Gastrocnemius medialis (tissue), 4 donors: ENCODE measurements at regions not wholly inside any gene's neighbourhood (a gene's known extent, or its start where the extent isn't known, plus 50 kb on each side); places are given as distances from the start of the nearest gene placed in this dataset.

Source experiments
- ATAC-seq, 2 donors: fragments of 150-250 bp; one replicate each; pipeline ENCODE4 v1.9.1; 2016
- DNase-seq, 2 donors: peaks; one replicate each; pipeline ENCODE4 v3.0.0-alpha.2; 2019
- H3K27ac ChIP-seq, 4 donors: fragments of 200-600 bp; sonication (generic); 1 replicate in 1 of 4; 2 replicates in 3 of 4; pipeline ENCODE4 v1.5.1; 2016 to 2018; ENCODE audit warnings: mild to moderate bottlenecking in 2 of 4, moderate library complexity in 1 of 4
- H3K27me3 ChIP-seq, 3 donors: fragments of 200-600 bp; sonication (generic) in 2 of 3; 1 replicate in 1 of 3; 2 replicates in 2 of 3; pipeline versions ENCODE4 v1.5.1 to v1.6.0; 2016 to 2019; ENCODE audit warnings: mild to moderate bottlenecking in 1 of 3, moderate library complexity in 1 of 3
- H3K36me3 ChIP-seq, 2 donors: fragments of 200-600 bp; sonication (generic) in 1 of 2; one replicate each; pipeline ENCODE4 v1.5.1; 2017 to 2018
- H3K4me1 ChIP-seq, 2 donors: fragments of 200-600 bp; sonication (generic) in 1 of 2; one replicate each; pipeline ENCODE4 v1.5.1; 2016 to 2017; ENCODE audit warnings: mild to moderate bottlenecking in 2 of 2
- H3K4me3 ChIP-seq, 4 donors: fragments of 200-600 bp; sonication (generic) in 3 of 4; 1 replicate in 1 of 4; 2 replicates in 3 of 4; pipeline ENCODE4 v1.5.1; 2016 to 2019; ENCODE audit warnings: mild to moderate bottlenecking in 2 of 4
- H3K9me3 ChIP-seq, 3 donors: fragments of 200-600 bp; sonication (generic) in 2 of 3; 1 replicate in 1 of 3; 2 replicates in 2 of 3; pipeline ENCODE4 v1.5.1; 2016 to 2019
- POLR2A ChIP-seq, 2 donors: fragments of 450-650 bp; IDR thresholded peaks; one replicate each; pipeline ENCODE4 v1.6.1; 2017; ENCODE audit warnings: antibody characterized with exemption in 2 of 2, mild to moderate bottlenecking in 2 of 2, moderate library complexity in 2 of 2
- in situ Hi-C, 4 donors: fragments of 200-750 bp; cut with MboI; loops; one replicate each; pipeline versions ENCODE4 v1.15.0 to v1.8.0; 2017; ENCODE audit warnings: low sequenced_read_pairs in 4 of 4
- intact Hi-C: fragments of 100-400 bp; cut with DNase I; formaldehyde crosslinking; loops from one replicate; pipeline ENCODE4 v1.15.1; 2023; ENCODE audit warnings: low total_unique reads
- TF ChIP-seq, protein P1 (sequence below), 5 experiments: fragments of 450-650 bp in 3 of 5; fragments of 200-600 bp in 2 of 5; sonication (generic) in 2 of 5; IDR thresholded peaks in 4 of 5; conservative IDR thresholded peaks in 1 of 5; 1 replicate in 4 of 5; 2 replicates in 1 of 5; pipeline ENCODE4 v1.5.1; 2016 to 2019; ENCODE audit warnings: antibody characterized with exemption in 5 of 5, mild to moderate bottlenecking in 3 of 5, moderate library complexity in 3 of 5

GRCh38 chr22:22997988-22998387 lies 72.3 kb upstream of the GNAZ start:
- no peak overlapping the region for H3K4me3 ChIP-seq
- TF ChIP-seq, protein P1, sequence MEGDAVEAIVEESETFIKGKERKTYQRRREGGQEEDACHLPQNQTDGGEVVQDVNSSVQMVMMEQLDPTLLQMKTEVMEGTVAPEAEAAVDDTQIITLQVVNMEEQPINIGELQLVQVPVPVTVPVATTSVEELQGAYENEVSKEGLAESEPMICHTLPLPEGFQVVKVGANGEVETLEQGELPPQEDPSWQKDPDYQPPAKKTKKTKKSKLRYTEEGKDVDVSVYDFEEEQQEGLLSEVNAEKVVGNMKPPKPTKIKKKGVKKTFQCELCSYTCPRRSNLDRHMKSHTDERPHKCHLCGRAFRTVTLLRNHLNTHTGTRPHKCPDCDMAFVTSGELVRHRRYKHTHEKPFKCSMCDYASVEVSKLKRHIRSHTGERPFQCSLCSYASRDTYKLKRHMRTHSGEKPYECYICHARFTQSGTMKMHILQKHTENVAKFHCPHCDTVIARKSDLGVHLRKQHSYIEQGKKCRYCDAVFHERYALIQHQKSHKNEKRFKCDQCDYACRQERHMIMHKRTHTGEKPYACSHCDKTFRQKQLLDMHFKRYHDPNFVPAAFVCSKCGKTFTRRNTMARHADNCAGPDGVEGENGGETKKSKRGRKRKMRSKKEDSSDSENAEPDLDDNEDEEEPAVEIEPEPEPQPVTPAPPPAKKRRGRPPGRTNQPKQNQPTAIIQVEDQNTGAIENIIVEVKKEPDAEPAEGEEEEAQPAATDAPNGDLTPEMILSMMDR (IDR thresholded peaks at IDR 0.05 in 4 of 5, conservative IDR thresholded peaks at IDR 0.05 in 1 of 5) = no peak
- peaks cover 0 to 7% (median 0%) of the 10 kb centered on the region in 3 donors for H3K9me3 ChIP-seq
- H3K4me1 ChIP-seq = no peaks in the 10 kb centered on the region
- DNase-seq = no peak
- H3K36me3 ChIP-seq = no peaks in the 10 kb centered on the region
- in situ Hi-C loops (no loop called here), intact Hi-C loops (no loop called here)
- no peak for ATAC-seq
- no peak overlapping the region for H3K27ac ChIP-seq
- H3K27me3 ChIP-seq = peaks cover 0 to 4% (median 4%) of the 10 kb centered on the region in 3 donors

GRCh38 chr22:22999523-22999922 lies 70.8 kb upstream of the GNAZ start:
- in situ Hi-C loops = no loop called here
- intact Hi-C loops = no loop called here
- Histone ChIP-seq H3K9me3 (peaks cover 0 to 7% (median 0%) of the 10 kb centered on the region in 3 donors), H3K27ac (no peak overlapping the region), H3K36me3 (no peaks in the 10 kb centered on the region), H3K4me1 (no peaks in the 10 kb centered on the region), H3K27me3 (peaks cover 0 to 5% (median 4%) of the 10 kb centered on the region in 3 donors), H3K4me3 (no peak overlapping the region)
- no peak for DNase-seq
- no peak for ATAC-seq
- TF ChIP-seq, protein P1 (IDR thresholded peaks at IDR 0.05 in 4 of 5, conservative IDR thresholded peaks at IDR 0.05 in 1 of 5) = no peak
- TF ChIP-seq POLR2A (IDR thresholded peaks at IDR 0.05) = no peak

DNA sequence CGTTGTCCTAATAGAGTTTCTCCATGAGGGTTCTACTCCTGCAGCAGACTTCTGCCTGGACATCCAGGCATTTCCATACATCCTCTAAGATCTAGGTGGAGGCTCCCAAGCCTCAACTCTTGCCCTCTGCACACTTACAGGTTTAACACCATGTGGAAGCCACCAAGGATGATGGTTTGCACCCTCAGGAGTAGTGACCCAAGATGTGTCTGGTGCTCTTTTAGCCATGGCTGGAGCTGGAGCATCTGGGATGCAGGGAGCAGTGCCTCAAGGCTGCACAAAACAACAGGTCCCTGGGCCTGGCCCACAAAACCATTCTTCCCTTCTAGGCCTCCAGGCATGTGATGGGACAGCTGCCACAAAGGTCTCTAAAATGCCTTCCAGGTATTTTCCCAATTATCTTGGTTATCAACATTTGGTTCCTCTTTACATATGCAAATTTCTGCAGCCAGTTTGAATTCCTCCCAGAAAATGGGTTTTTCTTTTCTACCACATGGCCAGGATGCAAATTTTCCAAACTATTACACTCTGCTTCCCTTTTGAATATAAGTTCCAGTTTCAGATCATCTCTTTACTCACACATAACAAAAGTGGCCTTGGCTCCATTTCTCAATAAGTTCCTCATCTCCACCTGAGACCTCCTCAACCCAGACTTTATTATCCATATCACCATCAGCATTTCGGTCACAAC lies 69.5 kb upstream of the GNAZ start:
- ATAC-seq (no peak), DNase-seq (no peak)
- peaks cover 0 to 7% (median 0%) of the 10 kb centered on the region in 3 donors for H3K9me3 ChIP-seq
- H3K27ac ChIP-seq = no peak overlapping the region
- TF ChIP-seq, protein P1 (IDR thresholded peaks at IDR 0.05 in 4 of 5, conservative IDR thresholded peaks at IDR 0.05 in 1 of 5) = no peak
- no peak for TF ChIP-seq POLR2A (IDR thresholded peaks at IDR 0.05)
- H3K27me3 ChIP-seq = peaks cover 0 to 5% (median 4%) of the 10 kb centered on the region in 3 donors
- intact Hi-C loops (no loop called here), in situ Hi-C loops (no loop called here)
- no peaks in the 10 kb centered on the region for H3K36me3 ChIP-seq
- H3K4me1 ChIP-seq = no peaks in the 10 kb centered on the region
- H3K4me3 ChIP-seq = no peak overlapping the region

DNA sequence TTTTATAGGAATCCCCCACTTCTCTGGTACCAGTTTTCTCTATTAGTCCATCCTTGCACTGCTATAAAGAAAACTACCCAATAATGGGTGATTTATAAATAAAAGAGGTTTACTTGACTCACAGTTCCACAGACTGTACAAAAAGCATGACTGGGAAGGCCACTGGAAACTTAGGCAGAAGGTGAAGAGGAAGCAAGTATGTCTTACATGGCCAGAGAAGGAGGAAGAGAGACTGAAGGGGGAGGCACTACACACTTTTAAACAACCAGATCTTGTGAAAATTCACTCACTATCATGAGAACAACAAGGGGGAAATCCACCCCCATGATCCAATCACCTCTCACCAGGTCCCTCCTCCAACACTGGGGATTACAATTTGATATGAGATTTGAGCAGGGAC lies 68.9 kb upstream of the GNAZ start:
- in situ Hi-C loops = no loop called here
- no peak overlapping the region for H3K27ac ChIP-seq
- intact Hi-C loops = no loop called here
- DNase-seq (no peak), ATAC-seq (no peak)
- no peaks in the 10 kb centered on the region for H3K4me1 ChIP-seq
- H3K36me3 ChIP-seq = no peaks in the 10 kb centered on the region
- no peak overlapping the region for H3K4me3 ChIP-seq
- peaks cover 0 to 5% (median 4%) of the 10 kb centered on the region in 3 donors for H3K27me3 ChIP-seq
- H3K9me3 ChIP-seq = peaks cover 0 to 6% (median 0%) of the 10 kb centered on the region in 3 donors
- TF ChIP-seq, protein P1 (IDR thresholded peaks at IDR 0.05 in 4 of 5, conservative IDR thresholded peaks at IDR 0.05 in 1 of 5) = no peak
- no peak for TF ChIP-seq POLR2A (IDR thresholded peaks at IDR 0.05)
